ENCODE measurements at regions not wholly inside any gene's neighbourhood (a gene's known extent, or its start where the extent isn't known, plus 50 kb on each side); places are given as distances from the start of the nearest gene placed in this dataset.

DNA sequence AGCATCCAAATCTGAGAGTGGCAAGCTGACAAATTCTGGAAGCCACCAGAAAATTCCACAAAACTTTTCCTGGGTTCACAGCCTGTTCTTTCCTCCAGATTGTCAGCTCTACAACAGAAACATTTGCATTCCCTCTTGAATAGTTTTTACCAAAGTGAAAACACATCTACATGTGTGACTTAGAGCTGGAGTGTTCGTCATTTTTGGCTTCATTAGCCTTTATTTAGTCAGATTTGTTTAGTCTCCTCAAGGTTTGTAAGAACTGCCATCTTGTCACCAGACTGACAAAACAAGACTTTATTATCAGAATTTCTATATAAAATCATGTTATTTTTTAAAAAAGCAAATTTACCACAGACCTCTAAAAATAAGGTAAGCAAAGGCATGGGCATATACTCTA is 347.3 kb downstream of the TRIM36 start:
- in situ Hi-C loops (cut with HindIII; ENCODE audit: low sequenced_read_pairs) = no loop called here
- no peak for DNase-seq (ENCODE audit: low read depth, low spot score)
- TF ChIP-seq CTCF (IDR thresholded peaks at IDR 0.05; ENCODE audit: low read depth, low read length) = no peak
- no peak overlapping the region for H3K4me3 ChIP-seq (ENCODE audit: low read depth, low read length)

DNA sequence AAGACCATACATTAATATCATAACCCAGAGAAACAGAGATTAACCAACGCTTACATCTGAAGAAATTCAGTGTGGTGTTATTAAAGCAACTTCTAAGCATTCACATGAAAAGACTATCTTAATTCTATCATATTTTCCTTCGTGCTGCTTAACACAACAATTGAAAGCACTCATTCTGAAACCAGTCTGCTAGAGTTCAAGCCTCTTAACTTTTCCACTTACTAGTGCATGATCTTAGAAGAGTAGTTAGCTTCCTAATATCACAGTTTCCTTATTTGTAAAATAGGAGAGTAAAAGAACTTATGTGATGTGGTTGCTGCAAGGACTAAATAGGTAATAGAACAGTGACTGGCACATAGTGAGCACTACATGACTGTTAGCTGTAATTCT is 379.3 kb downstream of the TRIM36 start:
- in situ Hi-C loops (cut with HindIII; ENCODE audit: low sequenced_read_pairs) = no loop called here
- DNase-seq (ENCODE audit: low read depth, low spot score) = no peak
- H3K4me3 ChIP-seq (ENCODE audit: low read depth, low read length) = no peak overlapping the region
- TF ChIP-seq CTCF (IDR thresholded peaks at IDR 0.05; ENCODE audit: low read depth, low read length) = no peak

GRCh38 chr5:114789773-114790402 is 379.8 kb downstream of the TRIM36 start:
- no peak for DNase-seq (ENCODE audit: low read depth, low spot score)
- TF ChIP-seq CTCF (IDR thresholded peaks at IDR 0.05; ENCODE audit: low read depth, low read length) = no peak
- H3K4me3 ChIP-seq (ENCODE audit: low read depth, low read length) = no peak overlapping the region
- in situ Hi-C loops (cut with HindIII; ENCODE audit: low sequenced_read_pairs) = no loop called here

GRCh38 chr5:114782869-114783268 is 386.8 kb downstream of the TRIM36 start:
- no peak for DNase-seq (ENCODE audit: low read depth, low spot score)
- no peak for TF ChIP-seq CTCF (IDR thresholded peaks at IDR 0.05; ENCODE audit: low read depth, low read length)
- in situ Hi-C loops (cut with HindIII; ENCODE audit: low sequenced_read_pairs) = no loop called here
- no peak overlapping the region for H3K4me3 ChIP-seq (ENCODE audit: low read depth, low read length)

GRCh38 chr5:114782177-114782576 is 387.5 kb downstream of the TRIM36 start:
- TF ChIP-seq CTCF (IDR thresholded peaks at IDR 0.05; ENCODE audit: low read depth, low read length) = no peak
- in situ Hi-C loops (cut with HindIII; ENCODE audit: low sequenced_read_pairs) = no loop called here
- H3K4me3 ChIP-seq (ENCODE audit: low read depth, low read length) = no peak overlapping the region
- no peak for DNase-seq (ENCODE audit: low read depth, low spot score)

DNA sequence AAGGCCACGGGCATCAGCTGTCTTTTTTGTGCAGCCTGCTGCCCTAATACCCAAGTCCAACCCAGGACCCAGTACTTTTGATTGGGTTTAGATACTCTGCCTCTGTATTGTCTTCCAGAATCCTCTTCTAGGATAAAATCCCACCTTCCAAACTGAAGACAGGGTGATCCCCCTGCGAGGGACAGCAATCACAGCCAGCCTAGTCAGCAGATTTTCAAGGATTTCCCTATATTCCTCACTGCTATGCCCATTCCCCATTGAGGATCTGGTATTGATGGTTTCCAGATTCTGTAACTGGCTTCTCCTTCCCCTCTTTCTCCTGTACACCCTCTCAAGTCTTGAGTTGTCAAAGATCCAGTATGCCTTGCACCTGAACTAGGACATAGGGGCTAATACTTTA is 389.4 kb downstream of the TRIM36 start:
- in situ Hi-C loops (cut with HindIII; ENCODE audit: low sequenced_read_pairs) = no loop called here
- DNase-seq (ENCODE audit: low read depth, low spot score) = no peak
- no peak overlapping the region for H3K4me3 ChIP-seq (ENCODE audit: low read depth, low read length)
- TF ChIP-seq CTCF (IDR thresholded peaks at IDR 0.05; ENCODE audit: low read depth, low read length) = no peak

- H3K4me3 ChIP-seq (ENCODE audit: low read depth, low read length) = no peak overlapping the region
- DNase-seq (ENCODE audit: low read depth, low spot score) = no peak
- in situ Hi-C loops (cut with HindIII; ENCODE audit: low sequenced_read_pairs) = no loop called here
- TF ChIP-seq CTCF (IDR thresholded peaks at IDR 0.05; ENCODE audit: low read depth, low read length) = no peak
Observed at GRCh38 chr5:114744406-114744805, 382.5 kb downstream of the KCNN2 start.

Measured in astrocyte of the spinal cord (primary cell).